HEK293 (cell line): ENCODE measurements at regions not wholly inside any gene's neighbourhood (a gene's known extent, or its start where the extent isn't known, plus 50 kb on each side); places are given as distances from the start of the nearest gene placed in this dataset.

ENCODE experiments used
- CTCF ChIA-PET: fragments of 350-600 bp; formaldehyde crosslinking; extraction: SDS; loops from one replicate; lab custom pipeline; 2021; ENCODE audit warnings: antibody characterized with exemption; lab: Yijun Ruan, JAX
- POLR2A ChIA-PET: fragments of 300-600 bp; formaldehyde crosslinking; extraction: SDS; loops from one replicate; lab custom pipeline; 2020; ENCODE audit warnings: antibody characterized with exemption, inconsistent platforms; lab: Yijun Ruan, JAX
- H3K27ac ChIP-seq: fragments of 200-500 bp; sonication (Bioruptor generic); 2 replicates; pipeline ENCODE4 v1.5.1; 2014; ENCODE audit warnings: low read depth, low read length, control low read depth, inconsistent platforms; ENCODE audit errors: extremely low read depth
- H3K36me3 ChIP-seq, 2 experiments: fragments of 200-500 bp in 1 of 2; sonication (Bioruptor generic) in 1 of 2; 1 replicate in 1 of 2; 2 replicates in 1 of 2; pipeline ENCODE4 v1.5.1; 2014 to 2017; ENCODE audit warnings: inconsistent platforms in 2 of 2, low read length in 2 of 2; ENCODE audit not compliant: control insufficient read depth in 2 of 2, insufficient read depth in 1 of 2
- H3K4me1 ChIP-seq: fragments of 200-500 bp; sonication (Bioruptor generic); 2 replicates; pipeline ENCODE4 v1.5.1; 2014; ENCODE audit warnings: mild to moderate bottlenecking, low read length, inconsistent platforms; ENCODE audit not compliant: control insufficient read depth, insufficient read depth
- H3K4me3 ChIP-seq: 2 replicates; pipeline ENCODE4 v1.5.1; 2011; ENCODE audit warnings: low read depth, mild to moderate bottlenecking, control low read depth, low read length, moderate library complexity
- H3K9me3 ChIP-seq: fragments of 200-500 bp; sonication (Bioruptor generic); 2 replicates; pipeline ENCODE4 v1.5.1; 2014; ENCODE audit warnings: low read depth, low read length, inconsistent platforms; ENCODE audit not compliant: control insufficient read depth, insufficient read depth
- HOXA7 ChIP-seq: sonication (generic); formaldehyde crosslinking; IDR thresholded peaks from 2 replicates; pipeline ENCODE4 v1.8.1; 2022; ENCODE audit warnings: missing genetic modification reagents, borderline replicate concordance
- IKZF3 ChIP-seq: fragments of 450-650 bp; IDR thresholded peaks from 2 replicates; pipeline ENCODE4 v1.5.0; 2018; ENCODE audit warnings: missing biosample characterization, mild to moderate bottlenecking, missing genetic modification characterization, moderate library complexity
- PATZ1 ChIP-seq: fragments of 450-650 bp; formaldehyde crosslinking; IDR thresholded peaks from 2 replicates; pipeline ENCODE4 v1.5.1; 2016; ENCODE audit warnings: missing biosample characterization, missing genetic modification characterization
- PRDM6 ChIP-seq: fragments of 450-650 bp; formaldehyde crosslinking; IDR thresholded peaks from 2 replicates; pipeline ENCODE4 v1.5.1; 2017; ENCODE audit warnings: missing biosample characterization, missing genetic modification characterization
- REPIN1 ChIP-seq: fragments of 450-650 bp; formaldehyde crosslinking; IDR thresholded peaks from 2 replicates; pipeline ENCODE4 v1.5.1; 2017; ENCODE audit warnings: missing biosample characterization, missing genetic modification characterization, low read depth
- REST ChIP-seq: fragments of 450-650 bp; formaldehyde crosslinking; IDR thresholded peaks from 2 replicates; pipeline ENCODE4 v1.5.1; 2016; ENCODE audit warnings: missing biosample characterization, missing genetic modification characterization
- ZBTB17 ChIP-seq: fragments of 450-650 bp; formaldehyde crosslinking; IDR thresholded peaks from 2 replicates; pipeline ENCODE4 v1.5.1; 2016; ENCODE audit warnings: missing biosample characterization, missing genetic modification characterization
- ZNF133 ChIP-seq: fragments of 450-650 bp; formaldehyde crosslinking; IDR thresholded peaks from 2 replicates; pipeline ENCODE4 v1.5.1; 2016; ENCODE audit warnings: missing biosample characterization, missing genetic modification characterization
- ZNF138 ChIP-seq: fragments of 450-650 bp; formaldehyde crosslinking; IDR thresholded peaks from 2 replicates; pipeline ENCODE4 v1.5.1; 2016; ENCODE audit warnings: missing biosample characterization, missing genetic modification characterization, borderline replicate concordance
- ZNF155 ChIP-seq: fragments of 450-650 bp; formaldehyde crosslinking; IDR thresholded peaks from 2 replicates; pipeline ENCODE4 v1.5.1; 2016; ENCODE audit warnings: missing biosample characterization, missing genetic modification characterization
- ZNF175 ChIP-seq: fragments of 450-650 bp; formaldehyde crosslinking; IDR thresholded peaks from 2 replicates; pipeline ENCODE4 v1.5.1; 2016; ENCODE audit warnings: missing biosample characterization, missing genetic modification characterization
- ZNF221 ChIP-seq: fragments of 450-650 bp; formaldehyde crosslinking; IDR thresholded peaks from 2 replicates; pipeline ENCODE4 v1.5.1; 2017; ENCODE audit warnings: missing biosample characterization, missing genetic modification characterization, borderline replicate concordance
- ZNF311 ChIP-seq: fragments of 450-650 bp; formaldehyde crosslinking; IDR thresholded peaks from 2 replicates; pipeline ENCODE4 v1.5.1; 2017; ENCODE audit warnings: missing biosample characterization, missing genetic modification characterization, borderline replicate concordance
- ZNF518A ChIP-seq: fragments of 450-650 bp; formaldehyde crosslinking; conservative IDR thresholded peaks from 2 replicates; pipeline ENCODE4 v1.5.1; 2016; ENCODE audit warnings: low read depth, missing biosample characterization, missing genetic modification characterization
- ZNF549 ChIP-seq: fragments of 450-650 bp; IDR thresholded peaks from 2 replicates; pipeline ENCODE4 v1.5.1; 2018; ENCODE audit warnings: missing biosample characterization, missing genetic modification characterization, mild to moderate bottlenecking, inconsistent platforms, moderate library complexity
- ZNF596 ChIP-seq: fragments of 450-650 bp; IDR thresholded peaks from 2 replicates; pipeline ENCODE4 v1.5.0; 2018; ENCODE audit warnings: missing biosample characterization, mild to moderate bottlenecking, missing genetic modification characterization, moderate library complexity
- ZNF626 ChIP-seq: fragments of 450-650 bp; sonication (Bioruptor Pico); formaldehyde crosslinking; IDR thresholded peaks from 2 replicates; pipeline ENCODE4 v1.5.1; 2018; ENCODE audit warnings: missing biosample characterization, missing genetic modification characterization, inconsistent platforms
- ZNF776 ChIP-seq: fragments of 450-650 bp; formaldehyde crosslinking; IDR thresholded peaks from 2 replicates; pipeline ENCODE4 v1.5.0; 2017; ENCODE audit warnings: missing biosample characterization, missing genetic modification characterization, borderline replicate concordance
- ZNF785 ChIP-seq: fragments of 450-650 bp; formaldehyde crosslinking; IDR thresholded peaks from 2 replicates; pipeline ENCODE4 v1.5.1; 2016; ENCODE audit warnings: missing biosample characterization, missing genetic modification characterization
- ZNF792 ChIP-seq: fragments of 450-650 bp; formaldehyde crosslinking; IDR thresholded peaks from 2 replicates; pipeline ENCODE4 v1.5.1; 2016; ENCODE audit warnings: missing biosample characterization, missing genetic modification characterization
- ZSCAN23 ChIP-seq: fragments of 450-650 bp; formaldehyde crosslinking; IDR thresholded peaks from 2 replicates; pipeline ENCODE4 v1.5.1; 2016; ENCODE audit warnings: missing biosample characterization, missing genetic modification characterization

GRCh38 chr5:145236127-145236526, 599.0 kb downstream of the PRELID2 start (continued):
- TF ChIP-seq PATZ1 (tag by site-specific recombination) = no peak
- no peak for TF ChIP-seq PRDM6 (tag by site-specific recombination)
- no peak for TF ChIP-seq REPIN1 (tag by site-specific recombination)
- TF ChIP-seq ZNF518A = no peak
- no peak for TF ChIP-seq REST (tag by site-specific recombination)
- TF ChIP-seq ZNF785 = no peak
- TF ChIP-seq ZNF549 (tag by site-specific recombination) = no peak
- TF ChIP-seq, all 188 proteins: peak for 0

- H3K9me3 ChIP-seq = no peaks in the 10 kb centered on the region
- ChIA-PET CTCF (no interaction called here), POLR2A (no interaction called here)
- no peaks in the 10 kb centered on the region for H3K4me1 ChIP-seq
- H3K4me3 ChIP-seq = no peak overlapping the region
- H3K27ac ChIP-seq = no peak overlapping the region
- no peak for TF ChIP-seq ZNF596 (tag by site-specific recombination)
- TF ChIP-seq IKZF3 = no peak
- TF ChIP-seq ZSCAN23 = no peak
- no peak for TF ChIP-seq ZNF792 (tag by site-specific recombination)
- no peak for TF ChIP-seq ZNF133 (tag by site-specific recombination)
- no peak for TF ChIP-seq ZNF311 (tag by site-specific recombination)
- TF ChIP-seq ZNF155 (tag by site-specific recombination) = no peak
- no peak for TF ChIP-seq PATZ1 (tag by site-specific recombination)
- no peak for TF ChIP-seq ZNF175 (tag by site-specific recombination)
- no peak for TF ChIP-seq HOXA7 (CRISPR knock-in tag)
- no peak for TF ChIP-seq PRDM6 (tag by site-specific recombination)
- TF ChIP-seq ZNF776 (tag by site-specific recombination) = no peak
- no peak for TF ChIP-seq ZBTB17
- no peak for TF ChIP-seq ZNF138 (tag by site-specific recombination)
- no peak for TF ChIP-seq ZNF626
- no peak for TF ChIP-seq ZNF221 (tag by site-specific recombination)
- H3K36me3 ChIP-seq = no peaks in the 10 kb centered on the region
These were observed 601.7 kb downstream of the PRELID2 start for GRCh38 chr5:145233461-145233860.
